ENCODE measurements at regions not wholly inside any gene's neighbourhood (a gene's known extent, or its start where the extent isn't known, plus 50 kb on each side); places are given as distances from the start of the nearest gene placed in this dataset.

GRCh38 chr1:55986003-55986402, 593.4 kb downstream of the PLPP3 start:
- H3K36me3 ChIP-seq, result no peaks in the 10 kb centered on the region
- intact Hi-C loops (cut with DNase I; ENCODE audit: low total_unique reads), result no loop called here
- no peaks in the 10 kb centered on the region for H3K4me1 ChIP-seq
- no peaks in the 10 kb centered on the region for H3K9me3 ChIP-seq
- DNase-seq, result no peak
- H3K27ac ChIP-seq, result no peak overlapping the region
- no peaks in the 10 kb centered on the region for H3K27me3 ChIP-seq (replicated peaks in 1 of 7)
- H3K4me3 ChIP-seq, result no peak overlapping the region
- WGBS, 5 donors, result 86 to 97% (median 92%) methylated on average over 1 of the region's 1 CpG
- TF ChIP-seq POLR2AphosphoS5 (IDR thresholded peaks at IDR 0.05) (no peak), POLR2A (IDR thresholded peaks at IDR 0.05) (no peak)
- TF ChIP-seq, protein P1, sequence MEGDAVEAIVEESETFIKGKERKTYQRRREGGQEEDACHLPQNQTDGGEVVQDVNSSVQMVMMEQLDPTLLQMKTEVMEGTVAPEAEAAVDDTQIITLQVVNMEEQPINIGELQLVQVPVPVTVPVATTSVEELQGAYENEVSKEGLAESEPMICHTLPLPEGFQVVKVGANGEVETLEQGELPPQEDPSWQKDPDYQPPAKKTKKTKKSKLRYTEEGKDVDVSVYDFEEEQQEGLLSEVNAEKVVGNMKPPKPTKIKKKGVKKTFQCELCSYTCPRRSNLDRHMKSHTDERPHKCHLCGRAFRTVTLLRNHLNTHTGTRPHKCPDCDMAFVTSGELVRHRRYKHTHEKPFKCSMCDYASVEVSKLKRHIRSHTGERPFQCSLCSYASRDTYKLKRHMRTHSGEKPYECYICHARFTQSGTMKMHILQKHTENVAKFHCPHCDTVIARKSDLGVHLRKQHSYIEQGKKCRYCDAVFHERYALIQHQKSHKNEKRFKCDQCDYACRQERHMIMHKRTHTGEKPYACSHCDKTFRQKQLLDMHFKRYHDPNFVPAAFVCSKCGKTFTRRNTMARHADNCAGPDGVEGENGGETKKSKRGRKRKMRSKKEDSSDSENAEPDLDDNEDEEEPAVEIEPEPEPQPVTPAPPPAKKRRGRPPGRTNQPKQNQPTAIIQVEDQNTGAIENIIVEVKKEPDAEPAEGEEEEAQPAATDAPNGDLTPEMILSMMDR (IDR thresholded peaks at IDR 0.05 in 8 of 11, conservative IDR thresholded peaks at IDR 0.05 in 3 of 11), result no peak

DNA sequence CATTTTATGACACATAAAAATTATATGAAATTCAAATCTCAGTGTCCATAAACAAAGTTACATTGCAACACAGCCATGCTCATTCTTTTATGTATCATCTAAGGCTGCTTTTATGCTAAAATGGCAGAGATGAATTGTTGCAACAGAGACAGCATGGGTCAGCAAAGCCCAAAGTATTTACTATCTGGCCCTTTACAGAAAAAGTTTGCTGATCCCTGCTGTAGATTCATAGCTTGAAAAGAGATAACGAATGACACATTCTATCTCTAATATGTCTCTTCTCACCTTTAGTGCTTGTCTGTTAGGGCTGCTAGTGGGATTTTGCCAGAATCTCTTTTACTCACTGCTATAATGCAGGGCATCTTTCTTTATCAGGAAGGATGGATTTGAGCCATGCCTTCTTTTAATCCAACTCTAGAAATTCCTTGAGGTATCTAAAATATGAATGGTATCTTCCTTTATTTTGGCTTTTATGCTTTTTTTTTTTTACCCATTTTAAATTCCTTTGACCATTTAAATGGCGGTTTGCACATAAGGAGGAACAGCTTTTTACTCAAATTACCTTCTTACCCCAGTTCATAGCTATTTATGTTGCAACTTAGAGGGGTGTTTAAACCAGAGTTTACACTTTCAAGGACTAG, 598.2 kb downstream of the PLPP3 start:
- Histone ChIP-seq H3K36me3 (no peaks in the 10 kb centered on the region), H3K27ac (no peak overlapping the region), H3K4me1 (no peaks in the 10 kb centered on the region), H3K9me3 (peaks cover 0 to 17% (median 10%) of the 10 kb centered on the region in 8 donors), H3K27me3 (replicated peaks in 1 of 7) (no peaks in the 10 kb centered on the region), H3K4me3 (no peak overlapping the region)
- TF ChIP-seq, protein P1 (IDR thresholded peaks at IDR 0.05 in 8 of 11, conservative IDR thresholded peaks at IDR 0.05 in 3 of 11), result no peak
- TF ChIP-seq POLR2A (IDR thresholded peaks at IDR 0.05) (no peak), POLR2AphosphoS5 (IDR thresholded peaks at IDR 0.05) (no peak)
- intact Hi-C loops (cut with DNase I; ENCODE audit: low total_unique reads), result no loop called here
- WGBS, 5 donors, result 78 to 94% (median 92%) methylated on average over 2 of the region's 2 CpGs
- DNase-seq, result no peak

- no peak overlapping the region for H3K4me3 ChIP-seq
- H3K36me3 ChIP-seq, result no peaks in the 10 kb centered on the region
- H3K9me3 ChIP-seq, result peaks cover 0 to 17% (median 10%) of the 10 kb centered on the region in 8 donors
- no peaks in the 10 kb centered on the region for H3K27me3 ChIP-seq (replicated peaks in 1 of 7)
- DNase-seq, result no peak
- WGBS, 5 donors, result 73 to 88% (median 80%) methylated on average over 4 of the region's 4 CpGs
- intact Hi-C loops (cut with DNase I; ENCODE audit: low total_unique reads), result no loop called here
- no peak for TF ChIP-seq POLR2AphosphoS5 (IDR thresholded peaks at IDR 0.05)
- no peak for TF ChIP-seq POLR2A (IDR thresholded peaks at IDR 0.05)
- TF ChIP-seq, protein P1 (IDR thresholded peaks at IDR 0.05 in 8 of 11, conservative IDR thresholded peaks at IDR 0.05 in 3 of 11), result no peak
- no peaks in the 10 kb centered on the region for H3K4me1 ChIP-seq
- H3K27ac ChIP-seq, result no peak overlapping the region
Measured at GRCh38 chr1:55980582-55980981, 598.8 kb downstream of the PLPP3 start.

DNA sequence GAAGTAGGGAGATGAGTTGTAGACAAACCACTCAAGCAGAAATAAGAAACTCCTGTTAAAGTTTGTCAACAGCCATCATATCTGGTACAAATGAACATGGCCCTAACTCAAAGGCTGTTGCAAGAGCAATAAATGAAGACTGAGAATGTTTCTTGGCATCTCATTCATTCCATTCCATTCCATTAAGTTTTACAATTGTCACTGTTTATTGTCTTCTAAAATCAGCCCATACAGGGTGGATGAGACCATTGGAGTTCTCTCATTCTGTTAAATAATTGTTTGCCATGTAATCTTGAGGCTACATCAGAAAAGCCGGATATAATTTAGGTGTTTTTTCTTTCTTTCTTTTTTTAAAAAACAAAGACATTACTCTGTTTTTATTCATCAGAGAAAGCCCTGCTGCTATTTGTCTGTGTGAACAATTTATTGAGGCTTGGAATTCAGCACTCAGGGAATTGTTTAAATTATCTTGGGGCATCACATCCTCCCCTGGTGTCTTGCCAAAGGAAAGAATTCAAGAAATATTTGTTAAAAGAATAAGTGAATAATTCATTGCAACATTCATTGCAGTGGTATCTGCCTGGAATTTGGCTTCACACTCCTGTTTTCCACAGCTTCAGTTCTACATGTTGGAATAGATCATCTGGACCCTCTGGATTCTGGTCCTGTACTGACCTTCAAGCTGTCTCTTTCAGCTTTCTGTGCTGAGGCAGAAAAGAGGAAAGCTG, 604.5 kb downstream of the PLPP3 start:
- Histone ChIP-seq H3K27me3 (replicated peaks in 1 of 7) (no peaks in the 10 kb centered on the region), H3K4me1 (no peaks in the 10 kb centered on the region), H3K36me3 (no peaks in the 10 kb centered on the region), H3K27ac (no peak overlapping the region), H3K9me3 (peaks cover 0 to 17% (median 10%) of the 10 kb centered on the region in 8 donors), H3K4me3 (no peak overlapping the region)
- intact Hi-C loops (cut with DNase I; ENCODE audit: low total_unique reads), result no loop called here
- 71 to 96% (median 91%) methylated on average over 1 of the region's 1 CpG for WGBS, 5 donors
- TF ChIP-seq POLR2A (IDR thresholded peaks at IDR 0.05), result no peak
- TF ChIP-seq POLR2AphosphoS5 (IDR thresholded peaks at IDR 0.05), result no peak
- TF ChIP-seq, protein P1 (IDR thresholded peaks at IDR 0.05 in 8 of 11, conservative IDR thresholded peaks at IDR 0.05 in 3 of 11), result no peak
- DNase-seq, result no peak
